ENCODE measurements at regions not wholly inside any gene's neighbourhood (a gene's known extent, or its start where the extent isn't known, plus 50 kb on each side); places are given as distances from the start of the nearest gene placed in this dataset.

DNA sequence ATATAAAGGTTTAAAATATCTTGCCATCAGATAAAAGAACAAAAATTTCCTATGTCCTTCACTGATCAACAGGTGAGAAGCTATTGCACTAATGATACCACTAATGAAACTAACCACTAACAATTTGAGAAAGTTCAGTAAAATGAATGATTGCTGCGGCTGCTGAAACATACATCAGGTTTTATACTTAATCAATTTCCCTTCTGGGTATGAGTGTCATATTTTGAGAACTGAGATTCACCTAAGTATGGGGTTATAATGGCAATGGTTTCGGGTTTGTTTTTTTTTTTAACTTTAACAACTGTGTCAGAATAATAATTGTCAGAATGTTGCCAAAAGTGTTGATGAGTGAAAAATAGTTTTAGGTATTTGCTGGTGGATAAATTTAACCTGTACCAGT lies 151.3 kb upstream of the SLC39A10 start:
- Histone ChIP-seq H3K9me2 (replicated peaks; ENCODE audit: insufficient read depth) (no peaks in the 10 kb centered on the region), H2AFZ (no peak overlapping the region), H3K4me2 (no peak overlapping the region), H4K20me1 (ENCODE audit: insufficient read depth, poor library complexity, severe bottlenecking) (no peaks in the 10 kb centered on the region), H3K79me2 (no peaks in the 10 kb centered on the region), H3K4me3 (no peak overlapping the region), H3K36me3 (replicated peaks; ENCODE audit: insufficient read depth, low read depth) (no peaks in the 10 kb centered on the region), H3K27me3 (no peaks in the 10 kb centered on the region), H3K9me3 (ENCODE audit: low read depth) (no peaks in the 10 kb centered on the region), H3K4me1 (ENCODE audit: insufficient read depth) (no peaks in the 10 kb centered on the region), H3K27ac (no peak overlapping the region)
- no peak for TF ChIP-seq EZH2 (IDR thresholded peaks at IDR 0.05; ENCODE audit: borderline replicate concordance)
- TF ChIP-seq EZH2phosphoT487 (IDR thresholded peaks at IDR 0.05; ENCODE audit: low read depth, severe bottlenecking, unreplicated experiment): no peak
- TF ChIP-seq, protein P1, sequence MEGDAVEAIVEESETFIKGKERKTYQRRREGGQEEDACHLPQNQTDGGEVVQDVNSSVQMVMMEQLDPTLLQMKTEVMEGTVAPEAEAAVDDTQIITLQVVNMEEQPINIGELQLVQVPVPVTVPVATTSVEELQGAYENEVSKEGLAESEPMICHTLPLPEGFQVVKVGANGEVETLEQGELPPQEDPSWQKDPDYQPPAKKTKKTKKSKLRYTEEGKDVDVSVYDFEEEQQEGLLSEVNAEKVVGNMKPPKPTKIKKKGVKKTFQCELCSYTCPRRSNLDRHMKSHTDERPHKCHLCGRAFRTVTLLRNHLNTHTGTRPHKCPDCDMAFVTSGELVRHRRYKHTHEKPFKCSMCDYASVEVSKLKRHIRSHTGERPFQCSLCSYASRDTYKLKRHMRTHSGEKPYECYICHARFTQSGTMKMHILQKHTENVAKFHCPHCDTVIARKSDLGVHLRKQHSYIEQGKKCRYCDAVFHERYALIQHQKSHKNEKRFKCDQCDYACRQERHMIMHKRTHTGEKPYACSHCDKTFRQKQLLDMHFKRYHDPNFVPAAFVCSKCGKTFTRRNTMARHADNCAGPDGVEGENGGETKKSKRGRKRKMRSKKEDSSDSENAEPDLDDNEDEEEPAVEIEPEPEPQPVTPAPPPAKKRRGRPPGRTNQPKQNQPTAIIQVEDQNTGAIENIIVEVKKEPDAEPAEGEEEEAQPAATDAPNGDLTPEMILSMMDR (IDR thresholded peaks at IDR 0.05; ENCODE audit: poor library complexity): no peak
- 91% methylated on average over 2 of the region's 2 CpGs for WGBS (ENCODE audit: low lambda C conversion rate, missing lambda C conversion rate)
- DNase-seq (ENCODE audit: low spot score): no peak

DNA sequence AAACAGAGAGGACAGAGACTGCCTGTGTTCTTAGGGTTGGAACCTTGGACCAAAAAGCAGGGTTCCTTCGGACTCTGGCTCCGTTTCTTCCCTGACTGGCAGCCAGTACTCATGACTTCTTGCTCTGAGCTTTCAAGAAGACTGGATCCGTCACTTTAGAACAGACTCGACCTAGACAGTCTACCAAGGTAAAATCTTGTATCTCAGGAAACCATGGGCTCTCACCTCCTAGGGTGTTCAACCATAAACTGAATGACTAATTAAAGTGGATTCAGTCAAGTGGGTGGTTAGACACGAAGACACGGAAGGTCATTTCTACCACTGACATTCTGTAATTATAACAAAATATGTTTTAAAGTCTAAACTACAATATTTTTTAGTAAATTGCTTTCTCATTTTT lies 153.8 kb upstream of the SLC39A10 start:
- Histone ChIP-seq H3K9me3 (ENCODE audit: low read depth) (no peaks in the 10 kb centered on the region), H3K36me3 (replicated peaks; ENCODE audit: insufficient read depth, low read depth) (no peaks in the 10 kb centered on the region), H3K27me3 (no peaks in the 10 kb centered on the region), H2AFZ (no peak overlapping the region), H3K4me3 (no peak overlapping the region), H3K4me2 (no peak overlapping the region), H3K27ac (no peak overlapping the region), H3K79me2 (no peaks in the 10 kb centered on the region), H3K9me2 (replicated peaks; ENCODE audit: insufficient read depth) (no peaks in the 10 kb centered on the region), H3K4me1 (ENCODE audit: insufficient read depth) (no peaks in the 10 kb centered on the region), H4K20me1 (ENCODE audit: insufficient read depth, poor library complexity, severe bottlenecking) (no peaks in the 10 kb centered on the region)
- TF ChIP-seq, protein P1 (IDR thresholded peaks at IDR 0.05; ENCODE audit: poor library complexity): no peak
- TF ChIP-seq EZH2phosphoT487 (IDR thresholded peaks at IDR 0.05; ENCODE audit: low read depth, severe bottlenecking, unreplicated experiment) (no peak), EZH2 (IDR thresholded peaks at IDR 0.05; ENCODE audit: borderline replicate concordance) (no peak)
- no peak for DNase-seq (ENCODE audit: low spot score)
- WGBS (ENCODE audit: low lambda C conversion rate, missing lambda C conversion rate): 93% methylated on average over 6 of the region's 6 CpGs

DNA sequence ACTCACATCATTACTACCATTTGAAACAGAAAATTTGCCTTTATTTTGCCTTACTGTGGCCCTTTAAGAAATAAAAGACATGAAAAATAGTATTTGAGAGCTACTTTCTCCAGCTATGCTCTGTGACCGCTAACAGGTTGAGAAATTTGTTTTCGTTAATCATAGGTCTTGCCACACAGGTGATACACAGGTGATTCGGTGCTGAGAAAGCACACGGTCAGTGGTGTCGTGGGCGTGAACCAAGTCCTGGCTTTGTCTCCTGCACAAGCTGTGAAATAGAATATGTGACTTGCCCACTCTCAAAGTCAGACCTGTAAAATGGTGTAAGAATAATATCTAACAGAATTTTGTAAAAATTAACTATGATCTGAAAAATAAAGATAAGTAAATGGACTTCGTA lies 155.3 kb upstream of the SLC39A10 start:
- Histone ChIP-seq H3K4me1 (ENCODE audit: insufficient read depth) (no peaks in the 10 kb centered on the region), H3K27me3 (no peaks in the 10 kb centered on the region), H2AFZ (no peak overlapping the region), H3K9me2 (replicated peaks; ENCODE audit: insufficient read depth) (no peaks in the 10 kb centered on the region), H3K79me2 (no peaks in the 10 kb centered on the region), H3K4me2 (no peak overlapping the region), H4K20me1 (ENCODE audit: insufficient read depth, poor library complexity, severe bottlenecking) (no peaks in the 10 kb centered on the region), H3K9me3 (ENCODE audit: low read depth) (no peaks in the 10 kb centered on the region), H3K4me3 (no peak overlapping the region), H3K36me3 (replicated peaks; ENCODE audit: insufficient read depth, low read depth) (no peaks in the 10 kb centered on the region), H3K27ac (no peak overlapping the region)
- no peak for DNase-seq (ENCODE audit: low spot score)
- TF ChIP-seq EZH2 (IDR thresholded peaks at IDR 0.05; ENCODE audit: borderline replicate concordance) (no peak), EZH2phosphoT487 (IDR thresholded peaks at IDR 0.05; ENCODE audit: low read depth, severe bottlenecking, unreplicated experiment) (no peak)
- TF ChIP-seq, protein P1 (IDR thresholded peaks at IDR 0.05; ENCODE audit: poor library complexity): no peak
- WGBS (ENCODE audit: low lambda C conversion rate, missing lambda C conversion rate): 90% methylated on average over 7 of the region's 7 CpGs

DNA sequence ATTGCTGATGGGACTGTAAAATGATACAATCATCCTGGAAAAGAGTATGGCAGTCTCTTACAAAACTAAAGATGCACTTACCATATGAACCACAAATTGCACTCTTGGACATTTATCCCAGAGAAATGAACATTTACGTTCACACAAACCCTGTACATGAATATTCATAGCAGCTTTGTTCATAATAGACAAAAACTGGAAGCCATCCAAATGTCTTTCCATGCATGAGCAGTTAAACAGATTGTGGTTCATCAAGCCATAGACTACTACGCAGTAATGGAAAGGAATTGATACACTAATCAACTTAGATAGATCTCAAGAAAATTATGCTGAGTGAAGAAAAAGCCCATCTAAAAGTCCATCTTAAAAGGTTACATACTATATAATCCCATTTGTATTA lies 156.1 kb upstream of the SLC39A10 start:
- Histone ChIP-seq H3K4me1 (ENCODE audit: insufficient read depth) (no peaks in the 10 kb centered on the region), H4K20me1 (ENCODE audit: insufficient read depth, poor library complexity, severe bottlenecking) (no peaks in the 10 kb centered on the region), H3K9me3 (ENCODE audit: low read depth) (no peaks in the 10 kb centered on the region), H3K79me2 (no peaks in the 10 kb centered on the region), H3K36me3 (replicated peaks; ENCODE audit: insufficient read depth, low read depth) (no peaks in the 10 kb centered on the region), H3K4me3 (no peak overlapping the region), H2AFZ (no peak overlapping the region), H3K27ac (no peak overlapping the region), H3K4me2 (no peak overlapping the region), H3K9me2 (replicated peaks; ENCODE audit: insufficient read depth) (no peaks in the 10 kb centered on the region), H3K27me3 (no peaks in the 10 kb centered on the region)
- TF ChIP-seq, protein P1 (IDR thresholded peaks at IDR 0.05; ENCODE audit: poor library complexity): no peak
- TF ChIP-seq EZH2phosphoT487 (IDR thresholded peaks at IDR 0.05; ENCODE audit: low read depth, severe bottlenecking, unreplicated experiment) (no peak), EZH2 (IDR thresholded peaks at IDR 0.05; ENCODE audit: borderline replicate concordance) (no peak)
- 96% methylated on average over 2 of the region's 2 CpGs for WGBS (ENCODE audit: low lambda C conversion rate, missing lambda C conversion rate)
- DNase-seq (ENCODE audit: low spot score): no peak

Data from hepatocyte (in vitro differentiated cells).